Caco-2 (cell line): ENCODE measurements at regions not wholly inside any gene's neighbourhood (a gene's known extent, or its start where the extent isn't known, plus 50 kb on each side); places are given as distances from the start of the nearest gene placed in this dataset.
"Not testable (repeated sequence)": the region's sequence is repeated elsewhere in the genome, so short reads cannot be mapped to it uniquely, and the experiment has no call there.

Experiments used
- BruUV-seq: library from RNA; stranded (reverse); fragments of 400-500 nt; replicated peaks from 2 replicates; lab custom pipeline; 2021; lab: Mats Ljungman, UMichigan
- CTCF ChIA-PET: fragments of 300-600 bp; sonication (Branson Sonifier 250); formaldehyde crosslinking; loops from one replicate; lab custom pipeline; 2022; ENCODE audit warnings: antibody characterized with exemption; lab: Charles Lee
- POLR2A ChIA-PET: fragments of 300-600 bp; sonication (Branson Sonifier 250); formaldehyde crosslinking; loops from one replicate; lab custom pipeline; 2022; ENCODE audit warnings: antibody characterized with exemption; lab: Charles Lee
- DNase-seq, 2 experiments: peaks; one replicate each; pipeline versions ENCODE4 v3.0.0 to v3.0.0-alpha.2; 2020 to 2022
- H3K27me3 ChIP-seq: replicated peaks from 2 replicates; pipeline ENCODE4 v1.6.0; 2011; ENCODE audit warnings: low read length; ENCODE audit not compliant: control insufficient read depth, insufficient read depth
- H3K36me3 ChIP-seq: 2 replicates; pipeline ENCODE4 v1.5.1; 2011; ENCODE audit warnings: low read length; ENCODE audit not compliant: control insufficient read depth, insufficient read depth
- H3K4me1 ChIP-seq: fragments of 250-450 bp; sonication (Bioruptor Pico); 2 replicates; pipeline ENCODE4 v1.5.1; 2020; ENCODE audit warnings: mild to moderate bottlenecking
- H3K4me3 ChIP-seq: 2 replicates; pipeline ENCODE4 v1.5.1; 2011; ENCODE audit warnings: low read depth, mild to moderate bottlenecking, control low read depth, low read length
- H3K9me3 ChIP-seq: fragments of 250-450 bp; sonication (Bioruptor Pico); 2 replicates; pipeline ENCODE4 v1.5.1; 2020; ENCODE audit warnings: mild to moderate bottlenecking, moderate library complexity
- H3K27ac Mint-ChIP-seq: one replicate; pipeline ENCODE4 v1.8.0; 2022; ENCODE audit warnings: mixed read lengths; ENCODE audit not compliant: unreplicated experiment
- H3K27me3 Mint-ChIP-seq: one replicate; pipeline ENCODE4 v1.8.0; 2022; ENCODE audit warnings: mixed read lengths; ENCODE audit not compliant: insufficient read depth, unreplicated experiment
- H3K36me3 Mint-ChIP-seq: one replicate; pipeline ENCODE4 v1.8.0; 2022; ENCODE audit warnings: mild to moderate bottlenecking, mixed read lengths; ENCODE audit not compliant: insufficient read depth, unreplicated experiment
- H3K4me1 Mint-ChIP-seq: one replicate; pipeline ENCODE4 v1.8.0; 2022; ENCODE audit warnings: low read depth, mixed read lengths; ENCODE audit not compliant: unreplicated experiment
- H3K4me3 Mint-ChIP-seq: one replicate; pipeline ENCODE4 v1.8.0; 2022; ENCODE audit warnings: mild to moderate bottlenecking, moderate library complexity, mixed read lengths; ENCODE audit not compliant: unreplicated experiment
- H3K9me3 Mint-ChIP-seq: one replicate; pipeline ENCODE4 v1.8.0; 2022; ENCODE audit warnings: mixed read lengths; ENCODE audit not compliant: unreplicated experiment
- intact Hi-C: fragments of 100-400 bp; cut with micrococcal nuclease; formaldehyde crosslinking; loops from one replicate; pipeline ENCODE4 v1.10.0; 2022; ENCODE audit not compliant: unreplicated experiment
- TF ChIP-seq, protein P1 (sequence below), 2 experiments: fragments of 200-600 bp in 1 of 2; IDR thresholded peaks; 1 replicate in 1 of 2; 2 replicates in 1 of 2; pipeline versions ENCODE4 v1.5.1 to v1.8.0; 2011 to 2022; ENCODE audit warnings: antibody characterized with exemption in 1 of 2, control low read depth in 1 of 2, inconsistent platforms in 1 of 2, low read depth in 1 of 2, low read length in 1 of 2, mild to moderate bottlenecking in 1 of 2, moderate library complexity in 1 of 2; ENCODE audit not compliant: insufficient read depth in 1 of 2, severe bottlenecking in 1 of 2, unreplicated experiment in 1 of 2

DNA sequence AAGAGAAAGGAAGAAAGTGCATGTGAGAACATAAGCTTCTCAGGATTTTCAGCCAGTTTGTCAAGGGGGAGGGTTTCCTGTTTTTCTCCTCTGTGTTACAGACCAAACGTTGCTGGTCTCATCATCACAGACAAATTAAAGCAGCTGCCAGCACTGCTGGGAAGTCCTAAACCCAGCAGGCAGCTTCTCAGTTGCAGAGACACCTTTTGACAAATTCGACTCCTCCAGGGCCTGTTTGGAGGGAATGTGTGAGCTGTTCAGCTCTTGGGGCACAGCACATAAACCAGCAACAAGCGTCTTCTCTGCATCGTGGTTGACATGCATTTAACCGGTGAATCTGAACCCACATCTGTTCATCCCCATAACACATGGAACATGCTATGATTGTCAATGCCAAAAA is 454.6 kb upstream of the RUNX1 start:
- no peak for DNase-seq
- Mint-ChIP-seq H3K9me3 (peaks cover 10% of the 10 kb centered on the region), H3K27ac (no peak overlapping the region), H3K4me1 (peaks cover 8% of the 10 kb centered on the region), H3K4me3 (no peak overlapping the region), H3K36me3 (no peaks in the 10 kb centered on the region), H3K27me3 (peaks cover 2% of the 10 kb centered on the region)
- POLR2A ChIA-PET = no interaction called here
- Histone ChIP-seq H3K36me3 (no peaks in the 10 kb centered on the region), H3K9me3 (no peaks in the 10 kb centered on the region), H3K4me1 (peaks cover 12% of the 10 kb centered on the region), H3K4me3 (no peak overlapping the region), H3K27me3 (no peaks in the 10 kb centered on the region)
- BruUV-seq = no TSS peak
- intact Hi-C loops = no loop called here
- CTCF ChIA-PET = no interaction called here
- TF ChIP-seq, protein P1, sequence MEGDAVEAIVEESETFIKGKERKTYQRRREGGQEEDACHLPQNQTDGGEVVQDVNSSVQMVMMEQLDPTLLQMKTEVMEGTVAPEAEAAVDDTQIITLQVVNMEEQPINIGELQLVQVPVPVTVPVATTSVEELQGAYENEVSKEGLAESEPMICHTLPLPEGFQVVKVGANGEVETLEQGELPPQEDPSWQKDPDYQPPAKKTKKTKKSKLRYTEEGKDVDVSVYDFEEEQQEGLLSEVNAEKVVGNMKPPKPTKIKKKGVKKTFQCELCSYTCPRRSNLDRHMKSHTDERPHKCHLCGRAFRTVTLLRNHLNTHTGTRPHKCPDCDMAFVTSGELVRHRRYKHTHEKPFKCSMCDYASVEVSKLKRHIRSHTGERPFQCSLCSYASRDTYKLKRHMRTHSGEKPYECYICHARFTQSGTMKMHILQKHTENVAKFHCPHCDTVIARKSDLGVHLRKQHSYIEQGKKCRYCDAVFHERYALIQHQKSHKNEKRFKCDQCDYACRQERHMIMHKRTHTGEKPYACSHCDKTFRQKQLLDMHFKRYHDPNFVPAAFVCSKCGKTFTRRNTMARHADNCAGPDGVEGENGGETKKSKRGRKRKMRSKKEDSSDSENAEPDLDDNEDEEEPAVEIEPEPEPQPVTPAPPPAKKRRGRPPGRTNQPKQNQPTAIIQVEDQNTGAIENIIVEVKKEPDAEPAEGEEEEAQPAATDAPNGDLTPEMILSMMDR (IDR thresholded peaks at IDR 0.05; ENCODE audit: insufficient read depth in 1 of 2, low read depth in 1 of 2, low read length in 1 of 2, severe bottlenecking in 1 of 2, unreplicated experiment in 1 of 2) = no peak

- Histone ChIP-seq H3K36me3 (no peaks in the 10 kb centered on the region), H3K9me3 (no peaks in the 10 kb centered on the region), H3K4me3 (no peak overlapping the region), H3K4me1 (peaks cover 7% of the 10 kb centered on the region; the same call in 1 of the 2 replicates), H3K27me3 (no peaks in the 10 kb centered on the region)
- intact Hi-C loops = no loop called here
- no peak overlapping the region for H3K27ac Mint-ChIP-seq
- peaks cover 8% of the 10 kb centered on the region for H3K4me1 Mint-ChIP-seq
- H3K27me3 Mint-ChIP-seq = peaks cover 2% of the 10 kb centered on the region
- H3K9me3 Mint-ChIP-seq = peaks cover 10% of the 10 kb centered on the region
- POLR2A ChIA-PET = no interaction called here
- TF ChIP-seq, protein P1 (IDR thresholded peaks at IDR 0.05; ENCODE audit: insufficient read depth in 1 of 2, low read depth in 1 of 2, low read length in 1 of 2, severe bottlenecking in 1 of 2, unreplicated experiment in 1 of 2) = no peak
- no TSS peak for BruUV-seq
- no peaks in the 10 kb centered on the region for H3K36me3 Mint-ChIP-seq
- no peak for DNase-seq
- CTCF ChIA-PET = no interaction called here
- no peak overlapping the region for H3K4me3 Mint-ChIP-seq
Observed at GRCh38 chr21:35502821-35503220, 453.7 kb upstream of the RUNX1 start.

DNA sequence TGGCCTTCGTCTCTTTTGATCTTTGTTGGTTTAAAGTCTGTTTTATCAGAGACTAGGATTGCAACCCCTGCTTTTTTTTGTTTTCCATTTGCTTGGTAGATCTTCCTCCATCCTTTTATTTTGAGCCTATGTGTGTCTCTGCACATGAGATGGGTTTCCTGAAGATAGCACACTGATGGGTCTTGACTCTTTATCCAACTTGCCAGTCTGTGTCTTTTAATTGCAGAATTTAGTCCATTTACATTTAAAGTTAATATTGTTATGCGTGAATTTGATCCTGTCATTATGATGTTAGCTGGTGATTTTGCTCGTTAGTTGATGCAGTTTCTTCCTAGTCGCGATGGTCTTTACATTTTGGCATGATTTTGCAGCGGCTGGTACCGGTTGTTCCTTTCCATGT is 448.4 kb upstream of the RUNX1 start:
- BruUV-seq, H3K4me3 ChIP-seq, H3K4me1 ChIP-seq, H3K27ac Mint-ChIP-seq, H3K9me3 ChIP-seq, DNase-seq, POLR2A ChIA-PET, H3K27me3 Mint-ChIP-seq, intact Hi-C loops, H3K27me3 ChIP-seq, CTCF ChIA-PET, H3K36me3 Mint-ChIP-seq, H3K9me3 Mint-ChIP-seq, H3K4me3 Mint-ChIP-seq, H3K4me1 Mint-ChIP-seq, H3K36me3 ChIP-seq: not testable (repeated sequence)
